ENCODE measurements at regions not wholly inside any gene's neighbourhood (a gene's known extent, or its start where the extent isn't known, plus 50 kb on each side); places are given as distances from the start of the nearest gene placed in this dataset.

DNA sequence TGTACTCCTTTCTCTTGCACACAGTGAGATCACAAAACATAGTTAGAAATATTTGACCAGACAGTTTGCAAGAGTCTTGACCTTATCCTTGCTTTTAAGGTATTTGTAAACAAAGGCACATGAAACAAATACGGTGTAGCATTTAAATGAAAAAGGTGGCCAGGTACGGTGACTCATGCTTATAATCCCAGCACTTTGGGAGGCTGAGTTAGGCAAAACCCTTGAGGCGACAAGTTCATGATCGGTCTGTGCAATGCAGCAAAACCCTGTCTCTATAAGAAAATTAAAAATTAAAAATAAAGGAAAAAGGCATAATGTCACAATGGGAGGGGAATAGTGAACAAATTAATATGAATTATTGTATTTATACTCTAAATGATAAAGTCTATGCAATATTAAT is 109.5 kb upstream of the PIK3C3 start:
- no peaks in the 10 kb centered on the region for H3K79me2 ChIP-seq (ENCODE audit: insufficient read depth, low read depth, low read length)
- H3K9me3 ChIP-seq (ENCODE audit: low read length), result no peaks in the 10 kb centered on the region
- no peak overlapping the region for H3K27ac ChIP-seq (ENCODE audit: low read depth, low read length, poor library complexity, severe bottlenecking)
- H4K20me1 ChIP-seq (ENCODE audit: insufficient read depth, low read length), result no peaks in the 10 kb centered on the region
- H3K4me1 ChIP-seq (ENCODE audit: insufficient read depth, low read length, poor library complexity, severe bottlenecking), result no peaks in the 10 kb centered on the region
- intact Hi-C loops (cut with micrococcal nuclease; ENCODE audit: unreplicated experiment), result no loop called here
- TF ChIP-seq EZH2phosphoT487 (IDR thresholded peaks at IDR 0.05; ENCODE audit: borderline replicate concordance, low read depth, low read length), result no peak
- TF ChIP-seq, protein P1, sequence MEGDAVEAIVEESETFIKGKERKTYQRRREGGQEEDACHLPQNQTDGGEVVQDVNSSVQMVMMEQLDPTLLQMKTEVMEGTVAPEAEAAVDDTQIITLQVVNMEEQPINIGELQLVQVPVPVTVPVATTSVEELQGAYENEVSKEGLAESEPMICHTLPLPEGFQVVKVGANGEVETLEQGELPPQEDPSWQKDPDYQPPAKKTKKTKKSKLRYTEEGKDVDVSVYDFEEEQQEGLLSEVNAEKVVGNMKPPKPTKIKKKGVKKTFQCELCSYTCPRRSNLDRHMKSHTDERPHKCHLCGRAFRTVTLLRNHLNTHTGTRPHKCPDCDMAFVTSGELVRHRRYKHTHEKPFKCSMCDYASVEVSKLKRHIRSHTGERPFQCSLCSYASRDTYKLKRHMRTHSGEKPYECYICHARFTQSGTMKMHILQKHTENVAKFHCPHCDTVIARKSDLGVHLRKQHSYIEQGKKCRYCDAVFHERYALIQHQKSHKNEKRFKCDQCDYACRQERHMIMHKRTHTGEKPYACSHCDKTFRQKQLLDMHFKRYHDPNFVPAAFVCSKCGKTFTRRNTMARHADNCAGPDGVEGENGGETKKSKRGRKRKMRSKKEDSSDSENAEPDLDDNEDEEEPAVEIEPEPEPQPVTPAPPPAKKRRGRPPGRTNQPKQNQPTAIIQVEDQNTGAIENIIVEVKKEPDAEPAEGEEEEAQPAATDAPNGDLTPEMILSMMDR (conservative IDR thresholded peaks at IDR 0.05; ENCODE audit: low read length), result no peak
- no peaks in the 10 kb centered on the region for H3K9me2 ChIP-seq (ENCODE audit: insufficient read depth, low read length)
- no TSS peak for BruUV-seq (replicated peaks)
- H3K4me2 ChIP-seq (ENCODE audit: low read length), result no peak overlapping the region
- H2AFZ ChIP-seq (ENCODE audit: low read length), result no peak overlapping the region
- no peak overlapping the region for H3K4me3 ChIP-seq (ENCODE audit: low read depth, low read length, poor library complexity, severe bottlenecking)
- ChIA-PET POLR2A (no interaction called here), CTCF (ENCODE audit: unreplicated experiment) (no interaction called here)
- H3K36me3 ChIP-seq (ENCODE audit: insufficient read depth, low read length), result no peaks in the 10 kb centered on the region
- no peak for DNase-seq (ENCODE audit: low spot score)

DNA sequence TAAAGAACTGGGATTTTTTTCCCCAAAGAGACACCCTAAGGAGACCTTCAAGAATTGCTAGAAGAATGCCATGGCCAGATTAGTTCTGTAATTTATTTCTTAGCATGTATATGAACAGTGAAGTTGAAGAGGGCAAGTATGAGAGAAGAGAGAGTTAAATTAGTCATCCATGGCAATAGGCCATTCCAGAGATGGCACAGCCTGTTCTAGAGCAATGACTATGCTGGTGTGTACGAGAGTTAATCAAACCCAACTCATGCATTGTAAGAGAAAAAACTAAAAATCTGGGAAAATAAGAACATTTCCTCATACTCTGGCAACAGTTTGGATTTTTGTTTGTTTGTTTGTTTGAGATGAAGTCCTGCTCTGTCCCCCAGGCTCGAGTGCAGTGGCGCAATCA is 112.1 kb upstream of the PIK3C3 start:
- H3K9me3 ChIP-seq (ENCODE audit: low read length), result no peaks in the 10 kb centered on the region
- ChIA-PET POLR2A (no interaction called here), CTCF (ENCODE audit: unreplicated experiment) (no interaction called here)
- no peak for TF ChIP-seq EZH2phosphoT487 (IDR thresholded peaks at IDR 0.05; ENCODE audit: borderline replicate concordance, low read depth, low read length)
- TF ChIP-seq, protein P1 (conservative IDR thresholded peaks at IDR 0.05; ENCODE audit: low read length), result no peak
- no peak for DNase-seq (ENCODE audit: low spot score)
- no peak overlapping the region for H2AFZ ChIP-seq (ENCODE audit: low read length)
- intact Hi-C loops (cut with micrococcal nuclease; ENCODE audit: unreplicated experiment), result no loop called here
- no peaks in the 10 kb centered on the region for H3K9me2 ChIP-seq (ENCODE audit: insufficient read depth, low read length)
- H3K4me2 ChIP-seq (ENCODE audit: low read length), result no peak overlapping the region
- no peaks in the 10 kb centered on the region for H3K36me3 ChIP-seq (ENCODE audit: insufficient read depth, low read length)
- H4K20me1 ChIP-seq (ENCODE audit: insufficient read depth, low read length), result no peaks in the 10 kb centered on the region
- BruUV-seq (replicated peaks), result no TSS peak
- no peaks in the 10 kb centered on the region for H3K4me1 ChIP-seq (ENCODE audit: insufficient read depth, low read length, poor library complexity, severe bottlenecking)
- no peaks in the 10 kb centered on the region for H3K79me2 ChIP-seq (ENCODE audit: insufficient read depth, low read depth, low read length)
- H3K27ac ChIP-seq (ENCODE audit: low read depth, low read length, poor library complexity, severe bottlenecking), result no peak overlapping the region
- H3K4me3 ChIP-seq (ENCODE audit: low read depth, low read length, poor library complexity, severe bottlenecking), result no peak overlapping the region

DNA sequence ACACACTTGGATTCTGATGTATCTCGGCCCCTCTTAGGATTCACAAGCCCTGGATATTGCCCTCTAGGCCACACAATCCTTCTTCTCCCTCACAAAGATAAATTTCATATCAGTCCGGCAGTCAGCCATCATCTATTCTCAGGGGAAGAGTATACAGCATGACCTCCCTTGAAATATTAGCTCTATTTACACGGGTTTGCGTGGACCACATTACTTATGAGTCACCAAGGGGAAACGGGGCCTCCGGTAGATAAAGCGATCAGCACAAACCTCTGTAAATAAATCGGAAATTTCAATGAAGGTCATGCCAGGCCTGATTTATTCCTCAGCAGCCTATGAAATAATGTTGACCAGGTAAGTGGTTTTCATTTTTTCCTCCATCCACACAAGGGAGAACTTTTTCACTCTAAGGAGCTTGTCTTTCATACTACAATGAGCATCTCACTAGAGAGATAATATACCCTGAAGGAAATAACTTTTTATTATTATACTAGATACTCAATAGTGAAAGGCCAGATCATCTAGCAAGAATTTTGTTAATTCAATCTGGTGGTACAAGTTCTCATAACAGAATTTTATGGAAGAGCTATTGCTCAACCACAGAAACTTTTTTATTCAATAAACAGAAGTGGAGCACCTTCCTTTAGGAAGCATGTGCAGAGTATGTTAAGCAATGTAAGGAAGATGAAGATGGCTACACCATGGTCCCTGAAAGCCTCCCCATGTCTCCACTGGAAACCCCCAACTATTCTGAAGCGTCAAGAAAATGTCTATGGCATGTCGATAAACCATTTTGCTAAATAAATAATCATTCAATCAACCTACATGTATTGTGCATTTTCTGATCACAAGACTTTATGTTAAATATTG is 125.2 kb upstream of the PIK3C3 start:
- Histone ChIP-seq H3K4me2 (ENCODE audit: low read length) (no peak overlapping the region), H3K4me1 (ENCODE audit: insufficient read depth, low read length, poor library complexity, severe bottlenecking) (no peaks in the 10 kb centered on the region), H3K27ac (ENCODE audit: low read depth, low read length, poor library complexity, severe bottlenecking) (no peak overlapping the region), H3K79me2 (ENCODE audit: insufficient read depth, low read depth, low read length) (no peaks in the 10 kb centered on the region), H3K4me3 (ENCODE audit: low read depth, low read length, poor library complexity, severe bottlenecking) (no peak overlapping the region), H4K20me1 (ENCODE audit: insufficient read depth, low read length) (no peaks in the 10 kb centered on the region), H3K9me2 (ENCODE audit: insufficient read depth, low read length) (no peaks in the 10 kb centered on the region), H3K9me3 (ENCODE audit: low read length) (no peaks in the 10 kb centered on the region), H3K36me3 (ENCODE audit: insufficient read depth, low read length) (no peaks in the 10 kb centered on the region), H2AFZ (ENCODE audit: low read length) (no peak overlapping the region)
- ChIA-PET POLR2A (no interaction called here), CTCF (ENCODE audit: unreplicated experiment) (no interaction called here)
- DNase-seq (ENCODE audit: low spot score), result no peak
- no TSS peak for BruUV-seq (replicated peaks)
- intact Hi-C loops (cut with micrococcal nuclease; ENCODE audit: unreplicated experiment), result no loop called here
- TF ChIP-seq EZH2phosphoT487 (IDR thresholded peaks at IDR 0.05; ENCODE audit: borderline replicate concordance, low read depth, low read length), result no peak
- TF ChIP-seq, protein P1 (conservative IDR thresholded peaks at IDR 0.05; ENCODE audit: low read length), result no peak
